HG02763 (cell line): ENCODE measurements at regions not wholly inside any gene's neighbourhood (a gene's known extent, or its start where the extent isn't known, plus 50 kb on each side); places are given as distances from the start of the nearest gene placed in this dataset.
"Not testable (repeated sequence)": the region's sequence is repeated elsewhere in the genome, so short reads cannot be mapped to it uniquely, and the experiment has no call there.

ENCODE experiments used
- ATAC-seq: cut with Tn5 transposase; IDR thresholded peaks from one replicate; pipeline ENCODE4 v1.9.1; 2021; ENCODE audit warnings: mild to moderate bottlenecking, moderate library complexity; ENCODE audit not compliant: unreplicated experiment

DNA sequence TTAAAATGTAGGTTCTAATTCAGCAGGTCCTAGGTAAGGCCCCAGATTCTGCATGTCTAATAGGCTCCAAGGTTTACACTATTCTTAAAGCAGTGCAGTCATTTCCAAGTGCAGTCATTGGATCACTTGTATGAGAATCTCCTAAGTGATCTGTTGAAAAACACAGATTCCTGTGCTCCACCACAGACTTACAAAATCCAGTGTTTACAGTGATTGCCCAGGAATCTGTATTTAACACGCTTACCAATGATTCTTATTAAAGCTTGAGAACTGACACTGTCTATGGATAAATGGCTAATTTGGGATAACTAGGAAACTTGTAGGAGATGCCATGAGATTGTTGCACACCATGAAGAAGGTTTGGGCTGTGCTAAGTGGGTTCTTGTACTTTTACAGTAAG, 104.6 kb upstream of the PLEKHG1 start:
- ATAC-seq, result no peak

DNA sequence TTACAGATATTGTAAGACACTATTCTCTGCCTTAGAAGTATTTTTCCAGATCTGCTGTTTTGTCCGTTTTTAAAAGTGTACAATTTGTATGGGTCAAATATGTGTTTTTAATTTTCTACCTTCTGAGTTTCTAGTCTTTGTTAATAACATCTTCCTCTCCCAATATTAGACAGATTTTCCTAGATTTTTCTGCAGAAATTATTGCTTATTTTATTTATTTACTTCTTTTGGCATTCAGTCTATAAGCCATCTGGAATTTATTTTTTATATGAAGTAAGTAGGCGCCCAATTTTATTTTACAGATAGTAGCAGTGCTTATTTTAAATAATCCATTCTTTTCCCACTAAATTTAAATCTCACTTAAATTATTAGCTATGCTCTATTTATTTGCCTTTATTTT, 103.1 kb upstream of the PLEKHG1 start:
- ATAC-seq, result no peak

DNA sequence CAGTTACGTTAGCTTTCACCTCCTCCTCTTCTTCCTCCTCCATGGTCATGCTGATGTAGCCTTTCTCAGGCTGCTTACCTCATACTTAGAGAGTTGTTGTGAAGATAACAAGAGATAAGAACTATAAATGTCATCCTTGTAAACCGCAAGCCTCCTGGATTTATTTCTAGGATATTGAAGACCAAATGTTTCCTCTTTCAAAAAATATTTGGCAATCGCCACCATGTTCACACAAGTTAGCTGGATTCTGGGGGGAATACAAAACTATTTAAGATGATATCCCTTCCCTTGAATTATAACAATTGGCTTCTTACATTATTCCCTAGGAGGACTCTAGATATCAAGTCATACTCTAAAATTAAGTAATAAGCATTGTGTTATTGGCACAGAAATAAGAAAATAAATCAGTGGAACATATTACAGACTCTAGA, 99.8 kb upstream of the PLEKHG1 start:
- ATAC-seq, result no peak

DNA sequence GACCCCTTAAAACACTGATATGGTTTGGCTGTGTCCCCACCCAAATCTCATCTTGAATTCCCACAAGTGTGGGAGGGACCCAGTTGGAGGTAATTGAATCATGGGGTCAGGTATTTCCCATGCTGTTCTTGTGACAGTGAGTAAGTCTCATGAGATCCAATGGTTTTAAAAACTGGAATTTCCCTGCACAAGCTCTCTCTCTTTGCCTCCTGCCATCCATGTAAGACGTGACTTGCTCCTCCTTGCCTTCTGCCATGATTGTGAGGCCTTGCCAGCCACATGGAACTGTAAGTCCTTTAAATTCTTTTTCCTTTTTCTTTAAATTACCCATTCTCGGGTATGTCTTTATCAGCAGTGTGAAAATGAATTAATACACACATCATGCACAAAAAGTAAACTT, 99.1 kb upstream of the PLEKHG1 start:
- not testable (repeated sequence) for ATAC-seq

DNA sequence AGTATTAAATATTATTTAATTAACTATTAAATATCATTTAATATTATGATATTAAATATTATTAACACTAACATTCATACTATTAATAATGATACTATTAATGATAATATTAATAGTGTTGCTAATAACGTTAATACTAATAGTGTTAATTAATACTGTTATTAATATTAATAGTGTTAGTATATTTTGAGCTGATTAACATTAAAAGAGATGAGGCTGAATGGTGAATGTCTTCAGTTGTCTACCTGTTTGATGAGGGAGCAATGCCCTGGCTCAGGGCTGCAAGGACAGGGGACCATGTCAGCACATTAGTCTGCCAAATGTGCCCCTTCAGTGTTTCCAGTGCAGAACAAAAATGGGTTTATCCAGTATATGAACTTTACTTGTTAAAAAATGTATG, 96.6 kb upstream of the PLEKHG1 start:
- no peak for ATAC-seq

DNA sequence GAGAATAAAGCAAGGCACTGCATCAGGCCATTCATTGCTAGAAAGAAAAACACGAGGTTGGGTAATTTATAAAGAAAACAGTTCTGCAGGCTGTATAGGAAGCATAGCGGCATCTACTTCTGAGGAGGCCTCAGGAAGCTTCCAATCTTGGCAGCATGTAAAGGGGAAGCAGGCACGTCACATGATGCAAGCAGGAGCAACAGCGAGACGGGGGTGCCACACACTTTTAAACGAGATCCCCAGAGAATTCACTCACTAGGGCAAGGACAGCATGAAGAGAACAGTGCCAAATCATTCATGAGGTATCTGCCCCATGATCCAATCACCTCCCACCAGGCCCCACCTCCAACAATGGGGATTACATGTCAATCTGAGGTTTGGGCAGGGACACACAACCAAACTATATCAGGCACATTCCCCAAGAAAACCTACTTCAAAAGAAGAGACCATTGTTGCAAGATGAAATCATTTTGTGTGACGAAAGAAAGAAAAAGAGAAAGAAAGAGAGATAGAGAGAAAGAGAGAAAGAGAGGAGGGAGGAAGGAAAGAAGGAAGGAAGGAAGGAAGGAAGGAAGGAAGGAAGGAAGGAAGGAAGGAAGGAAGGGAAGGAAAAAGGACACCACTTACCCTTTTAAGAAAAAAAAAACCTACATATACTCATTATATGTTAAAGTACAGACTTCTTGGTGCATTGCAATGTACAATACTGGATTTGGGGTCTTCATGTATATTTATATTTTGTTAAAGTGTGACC, 95.9 kb upstream of the PLEKHG1 start:
- no peak for ATAC-seq

DNA sequence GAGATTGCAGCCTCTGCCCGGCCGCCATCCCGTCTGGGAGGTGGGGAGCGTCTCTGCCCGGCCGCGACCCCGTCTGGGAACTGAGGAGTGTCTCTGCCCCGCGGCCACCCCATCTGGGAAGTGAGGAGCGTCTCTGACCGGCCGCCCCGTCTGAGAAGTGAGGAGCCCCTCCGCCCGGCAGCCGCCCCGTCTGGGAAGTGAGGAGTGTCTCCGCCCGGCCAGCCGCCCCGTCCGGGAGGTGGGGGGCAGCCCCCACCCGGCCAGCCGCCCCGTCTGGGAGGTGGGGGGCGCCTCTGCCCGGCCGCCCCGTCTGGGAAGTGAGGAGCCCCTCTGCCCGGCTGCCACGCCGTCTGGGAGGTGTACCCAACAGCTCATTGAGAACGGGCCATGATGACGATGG, 92.3 kb upstream of the PLEKHG1 start:
- ATAC-seq, result not testable (repeated sequence)

DNA sequence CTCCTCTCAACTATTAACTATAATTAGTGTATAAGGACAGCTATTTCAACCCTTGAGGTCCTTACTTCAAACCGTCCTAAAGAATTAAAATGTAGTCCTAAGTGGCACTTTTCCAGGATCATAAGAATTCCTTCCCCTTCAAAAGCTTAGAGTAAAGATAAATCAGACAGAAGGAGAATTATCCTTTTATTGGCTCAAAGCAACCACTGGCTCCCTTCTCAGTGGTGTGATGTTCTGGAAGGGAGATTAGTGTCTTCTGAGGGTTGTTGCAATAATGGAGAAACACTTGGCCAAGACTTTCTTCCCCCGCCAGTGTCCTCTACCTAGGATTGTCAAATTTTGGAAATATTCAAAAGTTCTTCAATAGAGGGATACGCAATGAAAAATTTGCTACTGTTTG, 89.1 kb upstream of the PLEKHG1 start:
- ATAC-seq, result no peak

DNA sequence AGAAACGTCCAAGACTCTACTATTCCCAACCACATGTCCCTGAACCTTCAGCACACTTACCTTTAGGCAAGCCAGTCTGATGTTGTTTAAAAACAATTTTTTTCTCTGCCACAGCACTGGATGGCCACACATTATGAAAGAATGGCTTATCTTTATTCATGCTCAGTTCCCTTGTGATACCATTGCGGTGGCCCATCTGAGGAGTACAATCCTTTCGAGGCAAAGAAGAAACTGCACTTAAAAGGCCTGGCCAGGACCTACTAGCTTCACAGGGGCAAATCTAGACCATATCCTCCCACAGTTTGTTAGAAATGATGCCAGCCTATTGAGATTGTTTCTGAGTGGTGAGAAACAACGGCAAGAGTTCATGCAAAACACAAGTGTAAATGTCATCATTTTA, 88.4 kb upstream of the PLEKHG1 start:
- ATAC-seq, result no peak

DNA sequence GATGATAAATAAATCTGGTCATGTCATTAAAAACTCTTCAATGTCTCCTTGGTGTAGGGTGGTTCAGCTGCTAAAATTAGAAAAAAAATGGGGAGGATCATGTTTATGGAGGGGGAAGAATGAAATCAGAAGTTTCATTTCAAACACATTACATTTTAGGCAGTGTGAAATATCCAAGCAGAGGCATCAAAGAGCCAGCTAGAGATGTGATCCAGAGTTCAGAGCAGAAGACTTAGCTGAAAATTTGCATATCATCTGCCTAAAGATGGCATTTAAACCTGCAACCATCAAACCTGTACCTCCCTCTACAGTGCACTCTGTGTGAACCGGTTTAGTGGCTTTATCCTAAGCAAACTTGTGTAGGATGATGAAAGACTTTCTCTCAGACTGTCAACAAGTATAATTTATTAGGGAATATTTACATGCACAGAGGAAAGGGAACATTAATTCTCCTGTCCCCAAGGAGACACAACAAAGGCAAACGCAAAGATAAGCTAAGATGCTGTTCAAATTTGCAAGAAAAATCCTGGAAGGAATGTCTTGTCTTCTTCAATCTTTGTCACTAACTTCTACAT, 84.8 kb upstream of the PLEKHG1 start:
- ATAC-seq, result no peak

DNA sequence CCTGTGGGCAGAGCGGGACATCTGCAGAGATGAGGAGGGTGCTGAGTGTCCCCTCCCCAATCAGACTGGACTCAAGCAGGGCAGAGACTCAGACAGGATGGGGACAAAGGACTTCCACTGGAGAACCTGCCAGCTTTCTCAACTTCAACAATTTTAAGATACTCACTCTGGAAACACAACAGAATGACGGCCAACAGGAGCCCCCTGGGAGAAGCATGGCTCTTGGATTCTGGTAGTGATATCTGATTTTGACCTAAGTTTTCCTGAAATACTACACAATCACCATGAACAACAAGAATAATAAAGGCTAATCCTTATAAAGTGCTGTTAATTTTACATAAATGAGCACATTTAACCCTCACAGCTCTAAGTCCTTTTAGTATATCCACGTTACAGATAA, 83.5 kb upstream of the PLEKHG1 start:
- ATAC-seq, result no peak

DNA sequence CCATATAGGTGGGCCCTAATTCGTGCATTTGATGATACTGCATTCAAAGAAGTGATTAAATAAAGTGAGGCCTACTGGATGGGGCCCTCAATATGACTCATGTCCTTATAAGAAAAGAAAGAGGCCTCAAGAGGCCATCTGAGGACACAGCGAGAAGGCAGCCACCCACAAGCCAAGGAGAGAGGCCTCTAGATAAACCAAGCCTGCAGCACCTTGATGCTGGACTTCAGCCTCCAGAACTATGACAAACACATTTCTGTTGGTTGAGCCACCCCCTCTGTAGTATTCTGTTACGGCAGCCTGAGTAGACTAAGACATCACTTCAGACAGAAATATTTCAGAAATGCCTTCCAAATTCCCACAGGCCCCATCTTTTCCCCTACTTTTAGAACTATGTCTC, 82.5 kb upstream of the PLEKHG1 start:
- ATAC-seq, result no peak

DNA sequence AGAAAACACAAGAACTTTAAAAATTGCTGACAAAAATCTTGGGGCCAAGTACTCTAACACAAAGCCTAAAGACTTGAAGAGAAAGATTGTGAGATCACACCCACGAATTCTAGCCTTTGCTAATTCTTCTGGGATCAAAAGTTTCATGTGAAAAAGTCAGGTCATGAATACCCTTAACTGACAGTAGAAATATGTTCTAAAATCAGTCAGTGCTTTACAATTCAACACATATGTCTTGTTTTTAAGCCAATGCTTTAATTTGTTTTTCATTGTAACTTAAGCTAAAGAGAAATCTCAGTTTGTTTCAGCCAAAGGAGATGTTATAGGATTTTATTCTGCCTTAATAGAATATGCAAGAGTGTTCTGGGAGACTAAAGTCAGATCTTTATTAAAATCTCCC, 78.2 kb upstream of the PLEKHG1 start:
- no peak for ATAC-seq

DNA sequence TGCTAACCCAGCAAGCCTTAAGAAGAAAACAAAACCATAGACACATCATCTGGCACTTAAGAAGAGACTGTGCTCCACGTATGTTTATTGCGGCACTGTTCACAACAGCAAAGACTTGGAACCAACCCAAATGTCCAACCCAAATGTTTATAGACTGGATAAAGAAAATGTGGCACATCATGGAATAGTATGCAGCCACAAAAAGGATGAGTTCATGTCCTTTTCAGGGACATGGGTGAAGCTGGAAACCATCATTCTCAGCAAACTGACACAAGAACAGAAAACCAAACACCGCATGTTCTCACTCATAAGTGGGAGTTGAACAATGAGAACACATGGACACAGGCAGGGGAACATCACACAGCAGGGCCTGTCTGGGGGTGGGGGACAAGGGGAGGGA, 76.5 kb upstream of the PLEKHG1 start:
- ATAC-seq, result not testable (repeated sequence)

DNA sequence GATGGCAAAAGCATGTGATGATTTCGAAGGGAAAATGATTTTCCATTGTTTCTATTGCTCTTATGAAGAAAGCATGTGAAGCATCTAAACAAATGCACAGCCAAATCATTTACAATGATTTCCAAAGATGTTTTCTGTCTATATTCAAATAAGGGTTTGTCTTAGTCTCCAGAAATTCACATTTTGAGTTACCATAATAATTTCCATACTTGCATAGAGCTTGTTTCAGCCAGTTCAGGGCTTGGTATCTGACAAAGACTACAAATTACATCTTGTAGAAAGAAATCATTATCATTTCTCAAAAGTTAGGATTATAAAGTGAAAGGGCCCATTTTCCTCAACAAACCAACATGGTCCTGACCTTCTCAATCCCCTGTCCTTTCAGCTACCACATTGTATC, 74.4 kb upstream of the PLEKHG1 start:
- no peak for ATAC-seq

DNA sequence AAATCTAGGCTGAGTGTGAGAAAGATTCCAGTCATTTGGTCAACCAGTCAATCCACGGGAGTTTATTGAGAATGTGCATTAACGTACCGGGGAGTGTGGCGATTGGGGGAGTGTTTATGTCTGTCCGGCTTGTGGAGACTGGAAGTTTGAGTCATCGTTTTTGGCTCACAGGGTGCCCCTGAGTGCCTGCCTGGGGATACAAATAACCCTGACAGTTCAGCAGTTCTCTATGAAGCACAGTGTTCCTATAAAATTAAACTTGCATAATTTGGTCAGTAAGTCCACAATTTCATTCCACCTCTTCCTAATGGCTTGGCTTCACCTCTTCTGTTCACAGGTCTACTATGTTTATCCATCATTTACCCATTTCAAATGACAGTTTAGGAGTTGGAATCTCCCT, 72.6 kb upstream of the PLEKHG1 start:
- no peak for ATAC-seq

DNA sequence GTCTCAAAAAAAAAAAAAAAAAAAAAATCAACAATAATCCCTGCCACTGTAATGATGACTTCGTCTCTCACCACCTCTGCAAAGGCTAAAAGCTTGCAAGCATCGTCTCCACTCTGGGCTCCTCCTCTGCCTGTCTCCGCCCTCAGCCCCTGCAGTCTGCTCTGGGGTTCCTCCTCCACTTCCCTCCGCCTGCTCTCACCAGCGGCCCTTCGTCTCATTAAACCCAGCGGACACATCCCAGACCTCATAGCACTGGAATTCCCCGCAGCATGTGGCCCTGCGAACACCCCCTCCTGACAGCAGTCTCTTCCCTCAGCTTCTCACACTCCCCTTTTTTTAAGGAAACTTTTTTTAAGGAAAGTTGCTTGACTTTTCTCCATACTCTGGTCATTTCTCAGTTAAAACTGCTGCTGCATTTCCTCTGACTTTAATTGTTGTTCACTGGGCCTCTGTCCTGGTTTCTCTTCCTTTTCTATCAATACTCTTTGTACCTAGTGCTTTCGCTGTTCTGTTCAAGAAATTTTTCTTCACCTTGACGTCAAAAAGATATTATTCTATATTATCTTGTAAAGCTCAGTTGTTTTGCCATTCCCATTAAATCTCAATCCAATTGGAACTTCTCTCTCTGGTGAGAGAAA, 70.9 kb upstream of the PLEKHG1 start:
- ATAC-seq, result no peak

DNA sequence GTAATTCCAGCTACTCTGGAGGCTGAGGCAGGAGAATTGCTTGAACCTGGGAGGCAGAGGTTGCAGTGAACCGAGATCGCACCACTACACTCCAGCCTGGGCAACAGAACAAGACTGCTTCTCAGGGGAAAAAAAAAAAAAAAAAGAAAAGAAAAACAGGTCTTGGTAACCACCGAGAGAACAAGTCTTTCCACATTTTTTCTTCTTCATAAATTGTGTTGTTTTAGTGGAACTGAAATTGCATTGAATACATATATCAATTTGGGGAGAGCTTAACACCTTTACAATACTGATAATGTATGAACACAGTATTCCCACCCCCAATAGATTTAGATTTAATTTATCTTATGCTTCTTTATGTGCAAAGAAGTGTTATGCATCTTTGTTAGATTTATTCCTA, 70.0 kb upstream of the PLEKHG1 start:
- no peak for ATAC-seq

DNA sequence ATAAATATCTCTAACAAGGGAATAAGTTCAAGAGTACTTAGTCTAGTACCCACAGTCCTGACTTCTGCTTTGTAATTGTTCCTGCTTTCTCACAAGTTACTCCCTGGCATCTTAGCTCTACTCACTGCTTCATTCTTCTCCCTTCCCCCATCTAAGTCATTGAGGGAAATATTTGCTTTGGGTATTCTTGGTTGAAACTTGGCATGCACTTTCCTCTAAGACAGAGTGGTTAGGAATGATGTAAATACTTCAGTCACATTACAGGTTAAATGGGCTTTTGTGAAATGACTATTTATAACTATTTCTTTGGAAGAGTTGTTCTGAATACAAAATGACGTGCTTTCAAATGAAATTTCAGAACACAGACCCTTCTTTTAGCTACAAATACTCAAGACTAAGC, 67.7 kb upstream of the PLEKHG1 start:
- no peak for ATAC-seq

DNA sequence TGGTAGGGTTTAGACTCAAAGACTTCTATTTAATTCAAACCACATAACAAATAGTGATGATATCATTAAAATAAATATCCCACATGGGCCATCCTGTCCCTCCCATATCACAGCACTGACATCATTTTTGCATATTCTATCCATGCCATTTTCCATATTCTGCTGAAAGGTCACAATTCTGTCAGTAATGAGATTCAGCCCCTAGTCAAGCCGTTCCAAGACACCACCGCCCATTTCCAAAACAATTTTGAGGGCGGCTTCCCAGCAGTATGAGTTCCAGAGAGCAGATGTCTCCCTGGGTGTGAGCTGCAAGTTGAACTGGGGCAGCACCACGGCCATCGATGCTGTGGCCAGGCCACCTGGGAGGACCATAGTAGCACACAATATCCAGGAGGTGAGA, 65.1 kb upstream of the PLEKHG1 start:
- ATAC-seq, result no peak

DNA sequence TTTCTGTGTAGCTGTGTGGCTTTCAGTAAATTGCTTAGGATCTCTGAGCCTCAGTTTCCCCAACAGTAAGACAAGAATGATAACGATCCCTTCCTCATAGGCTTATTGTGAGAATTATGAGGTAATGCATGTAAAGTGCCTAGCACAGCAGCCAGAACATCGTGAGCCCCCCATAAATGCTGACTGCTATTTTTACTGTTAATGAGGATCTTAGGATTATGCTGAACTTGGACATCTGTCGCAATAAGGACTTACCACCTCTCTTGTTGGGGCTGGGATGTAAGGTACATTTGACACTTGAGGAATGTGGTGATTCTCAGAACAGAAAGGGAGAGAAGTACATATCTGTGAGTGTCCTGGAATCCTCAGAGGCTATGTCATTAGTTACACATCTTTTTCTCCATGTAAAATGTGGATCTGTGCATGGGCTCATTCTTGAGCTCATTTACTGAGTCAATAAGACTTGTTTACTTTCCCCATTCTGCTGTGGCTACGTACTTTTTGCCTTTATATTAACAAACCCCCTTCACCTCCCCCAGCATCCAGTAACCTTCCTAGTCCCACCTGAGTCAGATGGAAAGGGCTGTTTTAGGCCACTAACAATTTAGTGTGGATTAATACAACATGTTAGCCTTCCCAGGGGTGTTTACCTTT, 64.4 kb upstream of the PLEKHG1 start:
- no peak for ATAC-seq

DNA sequence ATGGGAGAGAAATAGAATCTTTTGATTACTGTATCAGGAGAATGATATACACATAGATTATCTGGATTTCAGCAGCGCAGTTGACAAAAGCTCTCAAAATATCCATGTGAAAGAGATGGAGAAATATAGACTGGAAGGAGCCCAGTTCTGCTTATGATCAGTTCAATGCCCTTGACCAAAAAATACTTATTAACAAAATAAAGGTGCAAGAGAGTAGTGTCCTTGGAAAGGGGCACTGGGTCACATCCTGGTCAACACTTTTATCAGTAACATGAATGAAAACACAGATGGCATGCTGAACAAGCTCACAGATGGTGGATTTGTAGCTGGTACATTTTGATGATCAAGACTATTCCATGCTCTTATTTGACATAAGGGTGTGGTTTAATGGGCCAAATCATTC, 63.9 kb upstream of the PLEKHG1 start:
- no peak for ATAC-seq
